ENCODE measurements at regions not wholly inside any gene's neighbourhood (a gene's known extent, or its start where the extent isn't known, plus 50 kb on each side); places are given as distances from the start of the nearest gene placed in this dataset.
A peak's percentile ranks its signal among the peaks of the same experiment; 100 is the strongest.

- intact Hi-C loops (cut with micrococcal nuclease; ENCODE audit: unreplicated experiment) = no loop called here
- Mint-ChIP-seq H3K36me3 (ENCODE audit: insufficient read depth, unreplicated experiment) (no peaks in the 10 kb centered on the region), H3K27me3 (ENCODE audit: insufficient read depth, unreplicated experiment) (no peaks in the 10 kb centered on the region), H3K4me3 (ENCODE audit: unreplicated experiment) (no peak overlapping the region), H3K4me1 (ENCODE audit: low read depth, unreplicated experiment) (peaks cover 16% of the 10 kb centered on the region), H3K9me3 (ENCODE audit: unreplicated experiment) (no peaks in the 10 kb centered on the region), H3K27ac (ENCODE audit: unreplicated experiment) (no peak overlapping the region)
- Histone ChIP-seq H3K36me3 (ENCODE audit: control insufficient read depth, insufficient read depth, low read length) (peaks cover 1% of the 10 kb centered on the region; the same call in 1 of the 2 replicates), H3K27me3 (replicated peaks; ENCODE audit: control insufficient read depth, insufficient read depth, low read length) (no peaks in the 10 kb centered on the region), H3K4me3 (ENCODE audit: low read depth, low read length) (no peak overlapping the region), H3K9me3 (no peaks in the 10 kb centered on the region), H3K4me1 (peaks cover 27% of the 10 kb centered on the region)
- CTCF ChIA-PET = no interaction called here
- no peak for TF ChIP-seq CTCF (IDR thresholded peaks at IDR 0.05; ENCODE audit: insufficient read depth in 1 of 2, low read depth in 1 of 2, low read length in 1 of 2, severe bottlenecking in 1 of 2, unreplicated experiment in 1 of 2)
- no TSS peak for BruUV-seq (replicated peaks)
- DNase-seq = peak in 1 of 2 experiments; percentile 33
- POLR2A ChIA-PET = no interaction called here
Measured at GRCh38 chr2:8416849-8417832, 264.7 kb upstream of the ID2 start.

GRCh38 chr2:8418721-8419120 is 263.1 kb upstream of the ID2 start:
- no TSS peak for BruUV-seq (replicated peaks)
- H3K4me1 Mint-ChIP-seq (ENCODE audit: low read depth, unreplicated experiment) = no peaks in the 10 kb centered on the region
- intact Hi-C loops (cut with micrococcal nuclease; ENCODE audit: unreplicated experiment) = no loop called here

More at GRCh38 chr2:8418721-8419120, 263.1 kb upstream of the ID2 start:
- H3K4me3 Mint-ChIP-seq (ENCODE audit: unreplicated experiment) = no peak overlapping the region
- DNase-seq = no peak
- Histone ChIP-seq H3K36me3 (ENCODE audit: control insufficient read depth, insufficient read depth, low read length) (peaks cover 1% of the 10 kb centered on the region; the same call in 1 of the 2 replicates), H3K4me3 (ENCODE audit: low read depth, low read length) (no peak overlapping the region), H3K4me1 (peaks cover 12% of the 10 kb centered on the region), H3K27me3 (replicated peaks; ENCODE audit: control insufficient read depth, insufficient read depth, low read length) (no peaks in the 10 kb centered on the region), H3K9me3 (no peaks in the 10 kb centered on the region)
- H3K27ac Mint-ChIP-seq (ENCODE audit: unreplicated experiment) = no peak overlapping the region
- ChIA-PET CTCF (no interaction called here), POLR2A (no interaction called here)
- no peaks in the 10 kb centered on the region for H3K36me3 Mint-ChIP-seq (ENCODE audit: insufficient read depth, unreplicated experiment)
- no peak for TF ChIP-seq CTCF (IDR thresholded peaks at IDR 0.05; ENCODE audit: insufficient read depth in 1 of 2, low read depth in 1 of 2, low read length in 1 of 2, severe bottlenecking in 1 of 2, unreplicated experiment in 1 of 2)
- H3K27me3 Mint-ChIP-seq (ENCODE audit: insufficient read depth, unreplicated experiment) = no peaks in the 10 kb centered on the region
- H3K9me3 Mint-ChIP-seq (ENCODE audit: unreplicated experiment) = no peaks in the 10 kb centered on the region

Data from Caco-2 (cell line).